ENCODE measurements at regions not wholly inside any gene's neighbourhood (a gene's known extent, or its start where the extent isn't known, plus 50 kb on each side); places are given as distances from the start of the nearest gene placed in this dataset.

DNA sequence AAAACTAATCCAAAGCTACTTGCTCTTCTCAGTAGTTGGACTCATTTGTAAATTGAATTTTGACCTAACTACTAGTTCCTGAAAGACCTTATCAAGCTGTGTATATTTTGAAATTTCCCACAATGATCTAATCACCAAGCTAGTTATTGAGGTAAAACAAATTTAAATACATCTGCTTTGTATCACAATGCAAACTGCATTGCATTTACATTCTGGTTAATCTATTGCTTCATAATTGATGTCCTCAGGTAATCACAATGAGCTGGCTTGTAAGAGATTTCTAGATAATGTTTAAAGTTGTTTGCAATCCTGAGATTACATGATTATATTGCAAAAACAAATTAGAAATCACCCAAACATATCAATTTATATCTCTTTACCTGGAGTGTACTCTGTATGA is 848.8 kb downstream of the HACE1 start (continued):
- TF ChIP-seq, protein P1, sequence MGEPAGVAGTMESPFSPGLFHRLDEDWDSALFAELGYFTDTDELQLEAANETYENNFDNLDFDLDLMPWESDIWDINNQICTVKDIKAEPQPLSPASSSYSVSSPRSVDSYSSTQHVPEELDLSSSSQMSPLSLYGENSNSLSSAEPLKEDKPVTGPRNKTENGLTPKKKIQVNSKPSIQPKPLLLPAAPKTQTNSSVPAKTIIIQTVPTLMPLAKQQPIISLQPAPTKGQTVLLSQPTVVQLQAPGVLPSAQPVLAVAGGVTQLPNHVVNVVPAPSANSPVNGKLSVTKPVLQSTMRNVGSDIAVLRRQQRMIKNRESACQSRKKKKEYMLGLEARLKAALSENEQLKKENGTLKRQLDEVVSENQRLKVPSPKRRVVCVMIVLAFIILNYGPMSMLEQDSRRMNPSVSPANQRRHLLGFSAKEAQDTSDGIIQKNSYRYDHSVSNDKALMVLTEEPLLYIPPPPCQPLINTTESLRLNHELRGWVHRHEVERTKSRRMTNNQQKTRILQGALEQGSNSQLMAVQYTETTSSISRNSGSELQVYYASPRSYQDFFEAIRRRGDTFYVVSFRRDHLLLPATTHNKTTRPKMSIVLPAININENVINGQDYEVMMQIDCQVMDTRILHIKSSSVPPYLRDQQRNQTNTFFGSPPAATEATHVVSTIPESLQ (CRISPR knock-in tag; IDR thresholded peaks at IDR 0.05) = no peak
- no peak for TF ChIP-seq ESRRA (CRISPR knock-in tag; IDR thresholded peaks at IDR 0.05; ENCODE audit: borderline replicate concordance)
- TF ChIP-seq, protein P2, sequence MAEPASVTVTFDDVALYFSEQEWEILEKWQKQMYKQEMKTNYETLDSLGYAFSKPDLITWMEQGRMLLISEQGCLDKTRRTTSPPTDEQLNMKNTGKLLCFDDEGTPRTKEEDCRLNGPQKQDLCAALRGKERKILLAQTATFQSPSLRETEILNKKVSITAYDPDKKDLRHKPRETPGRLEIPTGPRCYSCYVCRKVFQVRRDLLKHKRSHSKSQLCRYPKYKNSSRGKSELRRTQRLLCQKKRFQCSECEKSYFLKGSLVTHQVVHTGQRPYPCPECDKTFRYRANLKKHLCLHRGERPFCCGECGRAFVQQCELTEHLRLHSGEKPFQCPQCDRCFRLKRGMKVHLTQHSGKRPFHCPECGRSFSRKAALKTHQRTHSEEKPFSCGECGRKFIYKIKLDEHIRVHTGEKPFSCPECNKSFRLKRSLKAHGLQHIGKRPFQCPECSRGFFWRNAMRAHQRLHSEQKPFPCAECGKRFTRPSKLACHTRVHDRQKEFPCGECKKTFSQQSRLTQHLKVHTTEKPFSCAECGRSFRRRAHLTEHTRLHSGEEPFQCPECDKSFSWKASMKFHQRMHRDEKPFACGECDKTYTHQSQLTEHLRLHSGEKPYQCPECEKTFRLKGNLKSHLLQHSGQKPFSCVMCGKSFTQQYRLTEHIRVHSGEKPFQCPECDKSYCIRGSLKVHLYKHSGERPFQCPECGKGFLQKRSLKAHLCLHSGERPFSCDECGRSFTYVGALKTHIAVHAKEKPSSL (CRISPR knock-in tag; conservative IDR thresholded peaks at IDR 0.05) = no peak

DNA sequence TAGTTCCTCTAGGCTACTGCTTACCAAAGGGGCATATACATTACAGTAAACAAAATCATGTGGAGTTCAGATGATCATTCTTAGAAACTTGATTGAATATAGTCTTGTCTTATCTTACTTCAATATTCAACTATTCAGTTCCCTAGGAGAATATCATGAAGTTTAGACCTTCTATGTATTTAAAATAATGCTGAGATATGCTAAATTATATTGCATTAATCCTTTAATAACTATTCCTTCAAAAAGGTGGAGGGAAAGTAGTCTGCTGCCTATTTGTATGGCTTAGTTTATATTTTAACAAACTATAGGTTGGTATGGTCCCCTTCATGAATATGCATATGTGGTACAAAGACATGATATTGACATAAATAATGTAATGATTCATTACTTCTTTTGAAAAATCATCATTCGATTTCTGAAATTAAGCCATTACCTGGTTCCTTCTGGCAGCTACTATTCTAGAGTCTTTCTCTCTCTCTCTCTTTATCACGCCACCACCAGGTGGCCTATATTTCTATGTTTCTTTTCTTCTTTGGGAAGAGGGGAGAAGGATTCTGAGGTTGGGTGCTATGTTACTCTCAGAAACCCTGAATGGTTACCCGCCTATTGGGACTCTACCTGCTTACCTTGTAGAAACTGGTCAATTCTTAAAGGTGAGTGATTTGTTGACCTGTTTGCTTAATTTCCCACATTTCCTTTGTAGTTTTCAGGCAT is 855.8 kb downstream of the HACE1 start:
- Mint-ChIP-seq H3K4me1 (no peaks in the 10 kb centered on the region), H3K36me3 (no peaks in the 10 kb centered on the region), H3K27me3 (ENCODE audit: low read depth) (no peaks in the 10 kb centered on the region), H3K27ac (no peak overlapping the region), H3K4me3 (no peak overlapping the region), H3K9me3 (peaks cover 5% of the 10 kb centered on the region; the same call in 1 of the 2 replicates)
- TF ChIP-seq ZNF232 (CRISPR knock-in tag; IDR thresholded peaks at IDR 0.05) (no peak), GRHL2 (CRISPR knock-in tag; IDR thresholded peaks at IDR 0.05; ENCODE audit: insufficient replicate concordance, severe bottlenecking) (no peak), NFE2L1 (CRISPR knock-in tag; IDR thresholded peaks at IDR 0.05) (no peak), ZBTB21 (CRISPR knock-in tag; IDR thresholded peaks at IDR 0.05; ENCODE audit: borderline replicate concordance) (no peak), SMAD4 (CRISPR knock-in tag; IDR thresholded peaks at IDR 0.05) (no peak)
- TF ChIP-seq, protein P3, sequence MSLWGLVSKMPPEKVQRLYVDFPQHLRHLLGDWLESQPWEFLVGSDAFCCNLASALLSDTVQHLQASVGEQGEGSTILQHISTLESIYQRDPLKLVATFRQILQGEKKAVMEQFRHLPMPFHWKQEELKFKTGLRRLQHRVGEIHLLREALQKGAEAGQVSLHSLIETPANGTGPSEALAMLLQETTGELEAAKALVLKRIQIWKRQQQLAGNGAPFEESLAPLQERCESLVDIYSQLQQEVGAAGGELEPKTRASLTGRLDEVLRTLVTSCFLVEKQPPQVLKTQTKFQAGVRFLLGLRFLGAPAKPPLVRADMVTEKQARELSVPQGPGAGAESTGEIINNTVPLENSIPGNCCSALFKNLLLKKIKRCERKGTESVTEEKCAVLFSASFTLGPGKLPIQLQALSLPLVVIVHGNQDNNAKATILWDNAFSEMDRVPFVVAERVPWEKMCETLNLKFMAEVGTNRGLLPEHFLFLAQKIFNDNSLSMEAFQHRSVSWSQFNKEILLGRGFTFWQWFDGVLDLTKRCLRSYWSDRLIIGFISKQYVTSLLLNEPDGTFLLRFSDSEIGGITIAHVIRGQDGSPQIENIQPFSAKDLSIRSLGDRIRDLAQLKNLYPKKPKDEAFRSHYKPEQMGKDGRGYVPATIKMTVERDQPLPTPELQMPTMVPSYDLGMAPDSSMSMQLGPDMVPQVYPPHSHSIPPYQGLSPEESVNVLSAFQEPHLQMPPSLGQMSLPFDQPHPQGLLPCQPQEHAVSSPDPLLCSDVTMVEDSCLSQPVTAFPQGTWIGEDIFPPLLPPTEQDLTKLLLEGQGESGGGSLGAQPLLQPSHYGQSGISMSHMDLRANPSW (CRISPR knock-in tag; conservative IDR thresholded peaks at IDR 0.05; ENCODE audit: low read depth) = no peak
- DNase-seq (ENCODE audit: low spot score) (no peak), ATAC-seq (peak; percentile 79)
- ChIA-PET POLR2A (no interaction called here), CTCF (interaction anchor here (0.6 to 1.7 kb wide), 5 partner anchors 10 to 29 kb away, joined by 3 to 5 read pairs (median 3); no protein-coding TSS in a partner anchor)

DNA sequence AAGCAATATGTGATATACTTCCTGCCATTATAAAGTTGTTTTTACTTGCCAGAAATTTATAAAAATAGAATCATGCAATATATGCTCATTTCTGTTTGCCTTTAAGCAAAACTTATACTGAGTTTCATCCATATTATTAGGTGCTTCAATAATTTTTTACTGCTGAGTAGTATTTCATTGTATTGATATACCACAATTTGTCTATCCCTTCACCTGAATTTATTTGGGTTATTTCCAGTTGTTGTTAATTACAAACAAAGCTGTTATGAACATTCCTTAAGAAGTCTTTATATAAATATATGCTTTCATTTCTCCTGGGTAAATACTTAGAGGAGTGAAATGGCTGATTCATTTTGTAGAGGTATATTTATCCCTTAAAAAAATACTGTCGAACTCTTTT is 864.1 kb downstream of the HACE1 start:
- H3K4me1 Mint-ChIP-seq = peaks cover 4% of the 10 kb centered on the region
- no peak for ATAC-seq
- POLR2A ChIA-PET = no interaction called here
- H3K27me3 Mint-ChIP-seq (ENCODE audit: low read depth) = no peaks in the 10 kb centered on the region
- TF ChIP-seq FOXJ3 (CRISPR knock-in tag; IDR thresholded peaks at IDR 0.05; ENCODE audit: borderline replicate concordance) (no peak), NFATC4 (CRISPR knock-in tag; IDR thresholded peaks at IDR 0.05) (no peak), JUN (CRISPR knock-in tag; IDR thresholded peaks at IDR 0.05) (no peak)
- CTCF ChIA-PET = no interaction called here
- no peaks in the 10 kb centered on the region for H3K36me3 Mint-ChIP-seq
- H3K27ac Mint-ChIP-seq = no peak overlapping the region
- no peak overlapping the region for H3K4me3 Mint-ChIP-seq
- DNase-seq (ENCODE audit: low spot score) = no peak
- peaks cover 14% of the 10 kb centered on the region for H3K9me3 Mint-ChIP-seq

DNA sequence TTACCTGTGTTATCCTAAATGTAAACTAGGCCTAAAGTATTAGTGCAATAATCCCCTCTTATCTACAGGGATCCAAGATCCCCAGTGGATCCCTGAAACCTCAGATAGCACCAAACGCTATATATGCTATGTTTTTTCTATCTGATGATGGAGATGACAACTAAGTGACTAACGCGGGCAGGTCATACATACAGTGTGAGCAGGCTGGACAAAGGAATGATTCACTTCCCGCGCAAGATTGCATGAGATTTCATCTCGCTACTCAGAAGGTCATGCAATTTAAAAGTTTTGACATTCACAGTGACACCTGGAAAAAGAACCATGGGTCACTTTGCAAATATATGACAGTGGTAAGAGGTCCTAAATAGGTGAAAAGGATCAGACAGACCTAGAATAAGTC is 875.9 kb downstream of the HACE1 start:
- Mint-ChIP-seq H3K27me3 (ENCODE audit: low read depth) (no peaks in the 10 kb centered on the region), H3K9me3 (peaks cover 12% of the 10 kb centered on the region), H3K27ac (no peak overlapping the region), H3K36me3 (0 out of 2 replicates have a peak, but pooled peaks cover 5% of the 10 kb centered on the region), H3K4me3 (no peak overlapping the region), H3K4me1 (no peaks in the 10 kb centered on the region)
- CTCF ChIA-PET = no interaction called here
- no peak for DNase-seq (ENCODE audit: low spot score)
- POLR2A ChIA-PET = no interaction called here
- no peak for ATAC-seq
- TF ChIP-seq, protein P4, sequence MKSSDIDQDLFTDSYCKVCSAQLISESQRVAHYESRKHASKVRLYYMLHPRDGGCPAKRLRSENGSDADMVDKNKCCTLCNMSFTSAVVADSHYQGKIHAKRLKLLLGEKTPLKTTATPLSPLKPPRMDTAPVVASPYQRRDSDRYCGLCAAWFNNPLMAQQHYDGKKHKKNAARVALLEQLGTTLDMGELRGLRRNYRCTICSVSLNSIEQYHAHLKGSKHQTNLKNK (CRISPR knock-in tag; IDR thresholded peaks at IDR 0.05) = no peak
- no peak for TF ChIP-seq NFYB (CRISPR knock-in tag; conservative IDR thresholded peaks at IDR 0.05; ENCODE audit: low read depth)
- TF ChIP-seq, protein P5, sequence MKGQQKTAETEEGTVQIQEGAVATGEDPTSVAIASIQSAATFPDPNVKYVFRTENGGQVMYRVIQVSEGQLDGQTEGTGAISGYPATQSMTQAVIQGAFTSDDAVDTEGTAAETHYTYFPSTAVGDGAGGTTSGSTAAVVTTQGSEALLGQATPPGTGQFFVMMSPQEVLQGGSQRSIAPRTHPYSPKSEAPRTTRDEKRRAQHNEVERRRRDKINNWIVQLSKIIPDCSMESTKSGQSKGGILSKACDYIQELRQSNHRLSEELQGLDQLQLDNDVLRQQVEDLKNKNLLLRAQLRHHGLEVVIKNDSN (CRISPR knock-in tag; IDR thresholded peaks at IDR 0.05) = no peak
- TF ChIP-seq, protein P6, sequence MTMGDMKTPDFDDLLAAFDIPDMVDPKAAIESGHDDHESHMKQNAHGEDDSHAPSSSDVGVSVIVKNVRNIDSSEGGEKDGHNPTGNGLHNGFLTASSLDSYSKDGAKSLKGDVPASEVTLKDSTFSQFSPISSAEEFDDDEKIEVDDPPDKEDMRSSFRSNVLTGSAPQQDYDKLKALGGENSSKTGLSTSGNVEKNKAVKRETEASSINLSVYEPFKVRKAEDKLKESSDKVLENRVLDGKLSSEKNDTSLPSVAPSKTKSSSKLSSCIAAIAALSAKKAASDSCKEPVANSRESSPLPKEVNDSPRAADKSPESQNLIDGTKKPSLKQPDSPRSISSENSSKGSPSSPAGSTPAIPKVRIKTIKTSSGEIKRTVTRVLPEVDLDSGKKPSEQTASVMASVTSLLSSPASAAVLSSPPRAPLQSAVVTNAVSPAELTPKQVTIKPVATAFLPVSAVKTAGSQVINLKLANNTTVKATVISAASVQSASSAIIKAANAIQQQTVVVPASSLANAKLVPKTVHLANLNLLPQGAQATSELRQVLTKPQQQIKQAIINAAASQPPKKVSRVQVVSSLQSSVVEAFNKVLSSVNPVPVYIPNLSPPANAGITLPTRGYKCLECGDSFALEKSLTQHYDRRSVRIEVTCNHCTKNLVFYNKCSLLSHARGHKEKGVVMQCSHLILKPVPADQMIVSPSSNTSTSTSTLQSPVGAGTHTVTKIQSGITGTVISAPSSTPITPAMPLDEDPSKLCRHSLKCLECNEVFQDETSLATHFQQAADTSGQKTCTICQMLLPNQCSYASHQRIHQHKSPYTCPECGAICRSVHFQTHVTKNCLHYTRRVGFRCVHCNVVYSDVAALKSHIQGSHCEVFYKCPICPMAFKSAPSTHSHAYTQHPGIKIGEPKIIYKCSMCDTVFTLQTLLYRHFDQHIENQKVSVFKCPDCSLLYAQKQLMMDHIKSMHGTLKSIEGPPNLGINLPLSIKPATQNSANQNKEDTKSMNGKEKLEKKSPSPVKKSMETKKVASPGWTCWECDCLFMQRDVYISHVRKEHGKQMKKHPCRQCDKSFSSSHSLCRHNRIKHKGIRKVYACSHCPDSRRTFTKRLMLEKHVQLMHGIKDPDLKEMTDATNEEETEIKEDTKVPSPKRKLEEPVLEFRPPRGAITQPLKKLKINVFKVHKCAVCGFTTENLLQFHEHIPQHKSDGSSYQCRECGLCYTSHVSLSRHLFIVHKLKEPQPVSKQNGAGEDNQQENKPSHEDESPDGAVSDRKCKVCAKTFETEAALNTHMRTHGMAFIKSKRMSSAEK (CRISPR knock-in tag; IDR thresholded peaks at IDR 0.05; ENCODE audit: borderline replicate concordance) = no peak

Data from WTC11 (cell line).